OCI-LY7 (cell line): ENCODE measurements at regions not wholly inside any gene's neighbourhood (a gene's known extent, or its start where the extent isn't known, plus 50 kb on each side); places are given as distances from the start of the nearest gene placed in this dataset.

Source experiments
- BruUV-seq: library from RNA; stranded (reverse); fragments of 400-500 nt; replicated peaks from 2 replicates; lab custom pipeline; 2021; lab: Mats Ljungman, UMichigan
- CTCF ChIA-PET: fragments of 300-600 bp; sonication (Branson Sonifier 250); formaldehyde crosslinking; loops from one replicate; lab custom pipeline; 2022; ENCODE audit warnings: antibody characterized with exemption; ENCODE audit not compliant: unreplicated experiment; lab: Charles Lee
- POLR2A ChIA-PET: fragments of 300-600 bp; sonication (Branson Sonifier 250); formaldehyde crosslinking; loops from one replicate; lab custom pipeline; 2022; ENCODE audit warnings: antibody characterized with exemption; lab: Charles Lee
- DNase-seq: peaks from one replicate; pipeline ENCODE4 v3.0.0-alpha.2; 2015; ENCODE audit warnings: low spot score
- H2AFZ ChIP-seq: fragments of 200-600 bp; sonication (generic), shearing (Covaris generic); 2 replicates; pipeline ENCODE4 v1.6.1; 2014; ENCODE audit warnings: mild to moderate bottlenecking, antibody characterized with exemption, low read length, moderate library complexity
- H3K27ac ChIP-seq: fragments of 200-600 bp; sonication (generic); 2 replicates; pipeline ENCODE4 v1.5.1; 2014; ENCODE audit warnings: mixed run types, low read depth, mild to moderate bottlenecking, moderate library complexity, low read length, inconsistent platforms; ENCODE audit not compliant: poor library complexity, severe bottlenecking
- H3K36me3 ChIP-seq: fragments of 200-600 bp; sonication (generic); 2 replicates; pipeline ENCODE4 v1.6.1; 2014; ENCODE audit warnings: mild to moderate bottlenecking, antibody characterized with exemption, low read length, moderate library complexity, mixed read lengths; ENCODE audit not compliant: insufficient read depth
- H3K4me1 ChIP-seq: fragments of 200-600 bp; sonication (generic); 2 replicates; pipeline ENCODE4 v1.5.1; 2014; ENCODE audit warnings: mild to moderate bottlenecking, low read length; ENCODE audit not compliant: insufficient read depth, poor library complexity, severe bottlenecking
- H3K4me2 ChIP-seq: fragments of 200-600 bp; sonication (generic); 2 replicates; pipeline ENCODE4 v1.6.1; 2014; ENCODE audit warnings: mild to moderate bottlenecking, low read length
- H3K4me3 ChIP-seq: fragments of 200-600 bp; sonication (generic); 2 replicates; pipeline ENCODE4 v1.5.1; 2014; ENCODE audit warnings: mild to moderate bottlenecking, low read depth, low read length; ENCODE audit not compliant: poor library complexity, severe bottlenecking
- H3K79me2 ChIP-seq: fragments of 200-600 bp; sonication (generic); 2 replicates; pipeline ENCODE4 v1.6.1; 2016; ENCODE audit warnings: low read depth, mild to moderate bottlenecking, low read length, moderate library complexity, mixed read lengths; ENCODE audit not compliant: insufficient read depth
- H3K9me2 ChIP-seq: fragments of 200-600 bp; sonication (generic); 2 replicates; pipeline ENCODE4 v1.6.1; 2016; ENCODE audit warnings: mild to moderate bottlenecking, low read length, mixed read lengths; ENCODE audit not compliant: insufficient read depth
- H3K9me3 ChIP-seq: fragments of 200-600 bp; sonication (generic); 2 replicates; pipeline ENCODE4 v1.6.1; 2014; ENCODE audit warnings: mild to moderate bottlenecking, mixed run types, low read length, mixed read lengths
- H4K20me1 ChIP-seq: fragments of 200-600 bp; sonication (generic); 2 replicates; pipeline ENCODE4 v1.6.1; 2014; ENCODE audit warnings: mild to moderate bottlenecking, antibody characterized with exemption, low read length, moderate library complexity, mixed read lengths; ENCODE audit not compliant: insufficient read depth
- EZH2phosphoT487 ChIP-seq: fragments of 200-600 bp; sonication (generic); IDR thresholded peaks from 2 replicates; pipeline ENCODE4 v1.6.1; 2018; ENCODE audit warnings: low read depth, borderline replicate concordance, mild to moderate bottlenecking, mixed run types, antibody characterized with exemption, low read length, moderate library complexity, mixed read lengths
- intact Hi-C: fragments of 100-400 bp; cut with micrococcal nuclease; formaldehyde crosslinking; loops from one replicate; pipeline ENCODE4 v1.10.0; 2022; ENCODE audit not compliant: unreplicated experiment
- TF ChIP-seq, protein P1 (sequence below): fragments of 200-600 bp; sonication (generic); conservative IDR thresholded peaks from 2 replicates; pipeline ENCODE4 v1.5.1; 2014; ENCODE audit warnings: mild to moderate bottlenecking, antibody characterized with exemption, low read length, moderate library complexity, mixed read lengths

DNA sequence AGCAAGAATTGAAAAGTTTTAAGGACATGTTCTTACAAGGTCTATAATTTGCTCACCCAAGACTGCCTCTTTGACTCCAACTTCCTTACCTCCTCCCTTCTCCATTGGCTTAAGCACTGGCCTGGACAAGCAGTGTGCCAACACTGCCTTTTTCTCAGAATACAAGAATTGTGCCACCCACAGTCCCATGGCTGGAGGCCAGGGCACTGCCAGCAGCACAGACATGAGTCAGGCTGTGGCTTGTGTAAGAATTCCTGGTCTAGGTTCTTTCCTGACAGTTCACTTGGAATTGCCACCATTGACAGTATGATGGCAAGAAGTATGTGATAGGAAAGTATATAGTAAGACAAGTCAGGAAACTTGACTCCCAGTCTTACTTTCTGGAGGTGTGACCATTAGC is 202.7 kb upstream of the MARCKS start:
- no peak overlapping the region for H3K4me2 ChIP-seq
- CTCF ChIA-PET = no interaction called here
- intact Hi-C loops = no loop called here

DNA sequence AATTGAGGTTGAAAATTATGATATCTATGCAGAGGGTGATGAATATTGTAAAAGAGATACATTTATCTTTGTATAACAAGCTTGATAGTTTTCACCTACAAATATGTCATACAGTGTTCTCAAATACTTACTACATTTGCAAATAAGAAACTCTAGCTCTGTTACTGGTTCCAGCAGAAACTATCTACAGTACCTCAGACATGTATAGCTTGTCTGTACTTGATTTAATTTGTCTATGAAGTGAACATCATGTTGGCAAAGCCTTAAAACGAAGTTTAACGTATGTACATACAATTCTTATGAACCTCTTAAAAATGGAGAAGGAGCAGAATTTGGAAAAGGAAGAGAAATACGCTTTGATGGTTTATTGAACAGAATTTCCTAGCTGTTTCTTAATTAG is 201.4 kb upstream of the MARCKS start:
- H3K4me3 ChIP-seq = no peak overlapping the region
- H3K4me2 ChIP-seq = no peak overlapping the region
- H4K20me1 ChIP-seq = no peaks in the 10 kb centered on the region
- ChIA-PET POLR2A (interaction anchor here (0.8 to 2.3 kb wide), 10 partner anchors 9 to 52 kb away, joined by 3 to 15 read pairs (median 6); no protein-coding TSS in a partner anchor), CTCF (no interaction called here)
- TF ChIP-seq, protein P1, sequence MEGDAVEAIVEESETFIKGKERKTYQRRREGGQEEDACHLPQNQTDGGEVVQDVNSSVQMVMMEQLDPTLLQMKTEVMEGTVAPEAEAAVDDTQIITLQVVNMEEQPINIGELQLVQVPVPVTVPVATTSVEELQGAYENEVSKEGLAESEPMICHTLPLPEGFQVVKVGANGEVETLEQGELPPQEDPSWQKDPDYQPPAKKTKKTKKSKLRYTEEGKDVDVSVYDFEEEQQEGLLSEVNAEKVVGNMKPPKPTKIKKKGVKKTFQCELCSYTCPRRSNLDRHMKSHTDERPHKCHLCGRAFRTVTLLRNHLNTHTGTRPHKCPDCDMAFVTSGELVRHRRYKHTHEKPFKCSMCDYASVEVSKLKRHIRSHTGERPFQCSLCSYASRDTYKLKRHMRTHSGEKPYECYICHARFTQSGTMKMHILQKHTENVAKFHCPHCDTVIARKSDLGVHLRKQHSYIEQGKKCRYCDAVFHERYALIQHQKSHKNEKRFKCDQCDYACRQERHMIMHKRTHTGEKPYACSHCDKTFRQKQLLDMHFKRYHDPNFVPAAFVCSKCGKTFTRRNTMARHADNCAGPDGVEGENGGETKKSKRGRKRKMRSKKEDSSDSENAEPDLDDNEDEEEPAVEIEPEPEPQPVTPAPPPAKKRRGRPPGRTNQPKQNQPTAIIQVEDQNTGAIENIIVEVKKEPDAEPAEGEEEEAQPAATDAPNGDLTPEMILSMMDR = no peak
- no peak for TF ChIP-seq EZH2phosphoT487
- H2AFZ ChIP-seq = no peak overlapping the region
- BruUV-seq = no TSS peak
- H3K4me1 ChIP-seq = peaks cover 15% of the 10 kb centered on the region
- no peaks in the 10 kb centered on the region for H3K79me2 ChIP-seq
- no peaks in the 10 kb centered on the region for H3K9me2 ChIP-seq
- DNase-seq = no peak
- H3K36me3 ChIP-seq = no peaks in the 10 kb centered on the region
- intact Hi-C loops = no loop called here
- H3K9me3 ChIP-seq = no peaks in the 10 kb centered on the region
- H3K27ac ChIP-seq = no peak overlapping the region

More for the DNA sequence above, 202.7 kb upstream of the MARCKS start:
- Histone ChIP-seq H2AFZ (no peak overlapping the region), H3K36me3 (no peaks in the 10 kb centered on the region), H3K9me3 (no peaks in the 10 kb centered on the region), H3K79me2 (no peaks in the 10 kb centered on the region), H3K27ac (no peak overlapping the region), H3K9me2 (no peaks in the 10 kb centered on the region), H4K20me1 (no peaks in the 10 kb centered on the region), H3K4me1 (peaks cover 25% of the 10 kb centered on the region), H3K4me3 (no peak overlapping the region)
- POLR2A ChIA-PET = interaction anchor here (0.6 to 2.2 kb wide), 3 partner anchors 8 to 65 kb away, joined by 3 to 15 read pairs (median 9); no protein-coding TSS in a partner anchor
- no peak for TF ChIP-seq EZH2phosphoT487
- TF ChIP-seq, protein P1 = no peak
- BruUV-seq = no TSS peak
- no peak for DNase-seq

DNA sequence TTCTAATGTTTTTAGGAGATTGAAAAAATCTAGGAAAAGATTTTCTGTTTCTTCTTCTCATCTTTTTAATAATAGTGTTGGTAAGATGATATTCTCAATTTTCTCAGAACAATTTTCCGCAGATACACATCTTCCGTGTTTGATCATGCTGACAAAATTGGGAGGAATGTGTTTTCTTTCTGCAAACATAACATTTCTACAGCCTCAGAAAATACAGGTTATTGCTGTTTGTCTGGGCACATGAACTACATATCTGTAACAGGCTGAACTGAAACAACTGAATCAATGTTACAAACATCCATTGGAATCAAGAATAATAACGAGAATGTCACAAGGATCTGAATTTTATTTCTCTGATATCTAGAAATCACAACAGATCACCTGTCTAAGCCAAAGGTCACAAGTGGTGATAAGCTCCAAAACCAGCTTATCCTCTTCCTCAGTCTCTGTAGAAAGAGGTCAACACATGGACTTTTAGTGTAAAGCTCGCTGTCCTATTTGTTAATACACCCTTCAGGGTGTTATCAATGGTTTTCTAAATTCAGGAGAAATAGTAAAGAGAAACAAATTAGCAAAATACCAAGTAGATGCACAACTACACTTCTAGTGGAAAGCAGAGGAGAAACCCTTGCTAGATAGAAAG is 197.3 kb upstream of the MARCKS start:
- Histone ChIP-seq H4K20me1 (no peaks in the 10 kb centered on the region), H2AFZ (no peak overlapping the region), H3K9me2 (no peaks in the 10 kb centered on the region), H3K27ac (no peak overlapping the region), H3K4me2 (no peak overlapping the region), H3K79me2 (no peaks in the 10 kb centered on the region), H3K36me3 (no peaks in the 10 kb centered on the region), H3K4me3 (no peak overlapping the region), H3K4me1 (peaks cover 14% of the 10 kb centered on the region), H3K9me3 (no peaks in the 10 kb centered on the region)
- ChIA-PET POLR2A (interaction anchor here (0.5 to 1.9 kb wide), 7 partner anchors 9 to 1832 kb away, joined by 3 to 11 read pairs (median 4); no protein-coding TSS in a partner anchor), CTCF (no interaction called here)
- DNase-seq = no peak
- intact Hi-C loops = no loop called here
- TF ChIP-seq EZH2phosphoT487 = no peak
- TF ChIP-seq, protein P1 = no peak
- BruUV-seq = no TSS peak
